ENCODE measurements at regions not wholly inside any gene's neighbourhood (a gene's known extent, or its start where the extent isn't known, plus 50 kb on each side); places are given as distances from the start of the nearest gene placed in this dataset.

- H3K9me3 ChIP-seq (ENCODE audit: low read length), result no peaks in the 10 kb centered on the region
- H3K4me2 ChIP-seq (ENCODE audit: low read length), result no peak overlapping the region
- no peaks in the 10 kb centered on the region for H4K20me1 ChIP-seq (ENCODE audit: insufficient read depth)
- no peaks in the 10 kb centered on the region for H3K36me3 ChIP-seq (ENCODE audit: insufficient read depth, low read length)
- no peak overlapping the region for H3K9ac ChIP-seq (ENCODE audit: low read length)
- no peaks in the 10 kb centered on the region for H3K27me3 ChIP-seq (ENCODE audit: insufficient read depth, low read depth, low read length)
- no peaks in the 10 kb centered on the region for H3F3A ChIP-seq (ENCODE audit: insufficient read depth, low read length, poor library complexity, severe bottlenecking)
- no peaks in the 10 kb centered on the region for H3K9me2 ChIP-seq (ENCODE audit: insufficient read depth, low read length)
- TF ChIP-seq SMC3 (conservative IDR thresholded peaks at IDR 0.05; ENCODE audit: poor library complexity), result no peak
- no peak for TF ChIP-seq EP300 (conservative IDR thresholded peaks at IDR 0.05; ENCODE audit: poor library complexity, severe bottlenecking)
- no peak for TF ChIP-seq MXI1 (conservative IDR thresholded peaks at IDR 0.05; ENCODE audit: poor library complexity, severe bottlenecking)
- TF ChIP-seq POLR2AphosphoS5 (IDR thresholded peaks at IDR 0.05), result no peak
- TF ChIP-seq TAF1 (IDR thresholded peaks at IDR 0.05; ENCODE audit: low read depth), result no peak
- no peak for TF ChIP-seq EZH2 (IDR thresholded peaks at IDR 0.05; ENCODE audit: borderline replicate concordance, insufficient read depth, low read length, poor library complexity, severe bottlenecking)
- TF ChIP-seq REST (IDR thresholded peaks at IDR 0.05; ENCODE audit: borderline replicate concordance), result no peak
- no peak for TF ChIP-seq CTCF (IDR thresholded peaks at IDR 0.05; ENCODE audit: poor library complexity, severe bottlenecking)
- TF ChIP-seq RAD21 (conservative IDR thresholded peaks at IDR 0.05), result no peak
- H3K27ac ChIP-seq (ENCODE audit: low read length), result no peak overlapping the region
- H3K4me3 ChIP-seq (ENCODE audit: low read length), result no peak overlapping the region
- H3K79me2 ChIP-seq (replicated peaks; ENCODE audit: insufficient read depth, low read length), result no peaks in the 10 kb centered on the region
- no peak overlapping the region for H2AFZ ChIP-seq (ENCODE audit: low read depth, low read length)
Measured at GRCh38 chr6:164014346-164015087, 600.0 kb downstream of the QKI start.

- no peak overlapping the region for H3K9ac ChIP-seq (ENCODE audit: low read length)
- no peaks in the 10 kb centered on the region for H3K36me3 ChIP-seq (ENCODE audit: insufficient read depth, low read length)
- no peaks in the 10 kb centered on the region for H3K79me2 ChIP-seq (replicated peaks; ENCODE audit: insufficient read depth, low read length)
- TF ChIP-seq REST (IDR thresholded peaks at IDR 0.05; ENCODE audit: borderline replicate concordance), result no peak
- TF ChIP-seq POLR2AphosphoS5 (IDR thresholded peaks at IDR 0.05), result no peak
- no peak for TF ChIP-seq EP300 (conservative IDR thresholded peaks at IDR 0.05; ENCODE audit: poor library complexity, severe bottlenecking)
- TF ChIP-seq MXI1 (conservative IDR thresholded peaks at IDR 0.05; ENCODE audit: poor library complexity, severe bottlenecking), result no peak
- TF ChIP-seq CTCF (IDR thresholded peaks at IDR 0.05; ENCODE audit: poor library complexity, severe bottlenecking), result no peak
- no peak for TF ChIP-seq RAD21 (conservative IDR thresholded peaks at IDR 0.05)
- no peak for TF ChIP-seq SMC3 (conservative IDR thresholded peaks at IDR 0.05; ENCODE audit: poor library complexity)
- no peak for TF ChIP-seq TAF1 (IDR thresholded peaks at IDR 0.05; ENCODE audit: low read depth)
- TF ChIP-seq EZH2 (IDR thresholded peaks at IDR 0.05; ENCODE audit: borderline replicate concordance, insufficient read depth, low read length, poor library complexity, severe bottlenecking), result no peak
- H3K9me3 ChIP-seq (ENCODE audit: low read length), result no peaks in the 10 kb centered on the region
- no peak overlapping the region for H3K4me2 ChIP-seq (ENCODE audit: low read length)
- no peaks in the 10 kb centered on the region for H3K9me2 ChIP-seq (ENCODE audit: insufficient read depth, low read length)
- H3K4me3 ChIP-seq (ENCODE audit: low read length), result no peak overlapping the region
- no peaks in the 10 kb centered on the region for H3K27me3 ChIP-seq (ENCODE audit: insufficient read depth, low read depth, low read length)
- H3F3A ChIP-seq (ENCODE audit: insufficient read depth, low read length, poor library complexity, severe bottlenecking), result no peaks in the 10 kb centered on the region
- H2AFZ ChIP-seq (ENCODE audit: low read depth, low read length), result no peak overlapping the region
- no peaks in the 10 kb centered on the region for H4K20me1 ChIP-seq (ENCODE audit: insufficient read depth)
- H3K27ac ChIP-seq (ENCODE audit: low read length), result no peak overlapping the region
Measured at GRCh38 chr6:164013480-164014208, 599.1 kb downstream of the QKI start.

All from neural cell (in vitro differentiated cells).